GM10847 (cell line): ENCODE measurements at regions not wholly inside any gene's neighbourhood (a gene's known extent, or its start where the extent isn't known, plus 50 kb on each side); places are given as distances from the start of the nearest gene placed in this dataset.

Experiments used
- POLR2A ChIP-seq: IDR thresholded peaks from 2 replicates; pipeline ENCODE4 v1.6.1; 2011; ENCODE audit not compliant: insufficient read length; ENCODE audit errors: extremely low read depth

GRCh38 chr15:31606931-31607497, 280.4 kb downstream of the KLF13 start:
- TF ChIP-seq POLR2A, result no peak

GRCh38 chr15:31607656-31608055, 281.0 kb downstream of the KLF13 start:
- TF ChIP-seq POLR2A, result no peak

GRCh38 chr15:31609258-31609681, 282.6 kb downstream of the KLF13 start:
- no peak for TF ChIP-seq POLR2A

- no peak for TF ChIP-seq POLR2A
These were observed 283.3 kb downstream of the KLF13 start for GRCh38 chr15:31609906-31610305.

GRCh38 chr15:31615643-31616415, 289.2 kb downstream of the KLF13 start:
- TF ChIP-seq POLR2A, result no peak

- no peak for TF ChIP-seq POLR2A
These were observed 334.2 kb downstream of the KLF13 start for GRCh38 chr15:31660816-31661215.

GRCh38 chr15:31727612-31728011, 302.7 kb upstream of the CHRNA7 start:
- TF ChIP-seq POLR2A, result no peak

GRCh38 chr15:31732726-31733125, 297.6 kb upstream of the CHRNA7 start:
- no peak for TF ChIP-seq POLR2A

- TF ChIP-seq POLR2A, result no peak
These were observed 296.9 kb upstream of the CHRNA7 start for GRCh38 chr15:31733424-31733823.

GRCh38 chr15:31740203-31740602, 290.1 kb upstream of the CHRNA7 start:
- no peak for TF ChIP-seq POLR2A

- no peak for TF ChIP-seq POLR2A
These were observed 284.5 kb upstream of the CHRNA7 start for GRCh38 chr15:31745841-31746240.

GRCh38 chr15:31752065-31752762, 278.1 kb upstream of the CHRNA7 start:
- TF ChIP-seq POLR2A, result no peak

GRCh38 chr15:31752905-31753304, 277.4 kb upstream of the CHRNA7 start:
- TF ChIP-seq POLR2A, result no peak

- no peak for TF ChIP-seq POLR2A
These were observed 272.2 kb upstream of the CHRNA7 start for GRCh38 chr15:31758126-31758525.

GRCh38 chr15:31768055-31768454, 262.3 kb upstream of the CHRNA7 start:
- TF ChIP-seq POLR2A, result no peak

GRCh38 chr15:31774045-31774444, 256.3 kb upstream of the CHRNA7 start:
- no peak for TF ChIP-seq POLR2A
